ENCODE measurements at regions not wholly inside any gene's neighbourhood (a gene's known extent, or its start where the extent isn't known, plus 50 kb on each side); places are given as distances from the start of the nearest gene placed in this dataset.

DNA sequence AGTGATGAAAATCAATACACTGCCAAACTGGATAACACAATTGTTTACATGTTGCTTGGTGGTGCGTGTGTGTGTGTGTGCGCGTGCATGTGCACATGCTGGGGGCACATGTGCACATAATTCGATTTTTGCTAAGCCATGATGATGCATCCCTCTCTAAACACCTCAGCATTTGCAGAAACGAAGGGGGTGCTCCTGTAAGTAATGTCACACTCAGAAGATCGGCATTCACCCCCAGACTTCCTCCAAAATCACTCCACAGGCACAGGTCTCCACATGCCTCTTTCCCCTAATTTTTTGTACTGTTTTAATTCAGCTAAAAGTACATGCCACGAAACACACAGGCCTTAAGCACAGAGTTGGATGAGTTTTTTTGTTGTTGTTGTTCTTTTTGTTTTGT is 341.5 kb downstream of the SHANK2 start:
- H3K9me3 ChIP-seq, result no peaks in the 10 kb centered on the region
- no peak for DNase-seq
- no peaks in the 10 kb centered on the region for H3K27me3 ChIP-seq
- intact Hi-C loops (cut with DNase I), result no loop called here
- H3K4me1 ChIP-seq, result no peaks in the 10 kb centered on the region
- no peak overlapping the region for H3K4me3 ChIP-seq (replicated peaks in 1 of 3)
- no peak for TF ChIP-seq POLR2A (IDR thresholded peaks at IDR 0.05)
- TF ChIP-seq, protein P1, sequence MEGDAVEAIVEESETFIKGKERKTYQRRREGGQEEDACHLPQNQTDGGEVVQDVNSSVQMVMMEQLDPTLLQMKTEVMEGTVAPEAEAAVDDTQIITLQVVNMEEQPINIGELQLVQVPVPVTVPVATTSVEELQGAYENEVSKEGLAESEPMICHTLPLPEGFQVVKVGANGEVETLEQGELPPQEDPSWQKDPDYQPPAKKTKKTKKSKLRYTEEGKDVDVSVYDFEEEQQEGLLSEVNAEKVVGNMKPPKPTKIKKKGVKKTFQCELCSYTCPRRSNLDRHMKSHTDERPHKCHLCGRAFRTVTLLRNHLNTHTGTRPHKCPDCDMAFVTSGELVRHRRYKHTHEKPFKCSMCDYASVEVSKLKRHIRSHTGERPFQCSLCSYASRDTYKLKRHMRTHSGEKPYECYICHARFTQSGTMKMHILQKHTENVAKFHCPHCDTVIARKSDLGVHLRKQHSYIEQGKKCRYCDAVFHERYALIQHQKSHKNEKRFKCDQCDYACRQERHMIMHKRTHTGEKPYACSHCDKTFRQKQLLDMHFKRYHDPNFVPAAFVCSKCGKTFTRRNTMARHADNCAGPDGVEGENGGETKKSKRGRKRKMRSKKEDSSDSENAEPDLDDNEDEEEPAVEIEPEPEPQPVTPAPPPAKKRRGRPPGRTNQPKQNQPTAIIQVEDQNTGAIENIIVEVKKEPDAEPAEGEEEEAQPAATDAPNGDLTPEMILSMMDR (IDR thresholded peaks at IDR 0.05), result no peak
- 95% methylated on average over 7 of the region's 7 CpGs for WGBS, 2 donors
- no peaks in the 10 kb centered on the region for H3K36me3 ChIP-seq
- no peak overlapping the region for H3K27ac ChIP-seq

DNA sequence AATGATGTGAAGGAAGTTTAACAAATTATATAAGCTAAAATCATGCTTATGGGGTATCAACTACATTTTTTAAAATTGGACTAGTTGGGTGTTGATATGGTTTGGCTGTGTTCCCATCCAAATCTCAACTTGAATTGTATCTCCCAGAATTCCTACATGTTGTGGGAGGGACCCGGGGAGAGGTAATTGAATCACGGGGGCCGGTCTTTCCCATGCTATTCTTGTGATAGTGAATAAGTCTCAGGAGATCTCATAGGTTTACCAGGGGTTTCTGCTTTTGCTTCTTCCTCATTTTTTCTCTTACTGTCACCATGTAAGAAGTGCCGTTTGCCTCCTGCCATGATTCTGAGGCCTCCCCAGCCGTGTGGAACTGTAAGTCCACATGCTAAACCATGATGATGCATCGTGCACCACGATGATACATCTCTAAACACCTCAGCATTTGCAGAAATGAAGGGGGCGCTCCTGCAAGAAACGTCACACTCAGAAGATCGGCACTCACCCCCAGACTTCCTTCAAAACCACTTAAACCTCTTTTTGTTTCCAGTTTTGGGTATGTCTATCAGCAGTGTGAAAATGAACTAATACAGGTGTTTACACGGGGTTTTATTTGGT is 340.0 kb downstream of the SHANK2 start:
- no peak for DNase-seq
- Histone ChIP-seq H3K27me3 (no peaks in the 10 kb centered on the region), H3K4me3 (replicated peaks in 1 of 3) (no peak overlapping the region), H3K36me3 (no peaks in the 10 kb centered on the region), H3K27ac (no peak overlapping the region), H3K9me3 (no peaks in the 10 kb centered on the region), H3K4me1 (no peaks in the 10 kb centered on the region)
- TF ChIP-seq, protein P1 (IDR thresholded peaks at IDR 0.05), result no peak
- TF ChIP-seq POLR2A (IDR thresholded peaks at IDR 0.05), result no peak
- intact Hi-C loops (cut with DNase I), result no loop called here
- WGBS, 2 donors, result 68 to 83% methylated on average over 11 of the region's 11 CpGs

DNA sequence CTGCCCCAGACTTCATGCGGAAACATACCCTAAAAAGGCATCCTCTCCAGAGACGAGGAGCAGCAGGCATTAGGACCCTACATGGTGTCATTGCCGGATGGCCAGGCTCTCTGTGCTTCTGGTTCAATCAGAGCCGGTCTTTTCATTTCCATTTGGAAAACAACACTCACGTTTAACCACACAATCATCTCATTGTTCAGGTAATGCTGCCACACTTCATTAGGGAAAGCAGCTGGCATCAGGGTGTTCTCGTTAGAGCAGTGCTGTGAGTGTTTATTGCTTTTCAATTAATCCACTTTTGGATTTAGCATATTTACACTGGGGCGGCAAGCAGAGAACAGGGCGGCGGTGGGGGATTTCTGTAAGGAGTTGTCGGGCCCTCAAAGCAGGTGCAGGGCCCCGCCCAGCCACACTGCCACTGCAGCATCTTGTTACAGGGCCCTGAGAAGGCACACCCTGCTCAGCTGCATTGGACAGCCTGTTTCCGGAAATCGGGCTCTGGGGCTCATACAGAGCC is 338.6 kb downstream of the SHANK2 start:
- DNase-seq, result no peak
- no peak overlapping the region for H3K27ac ChIP-seq
- TF ChIP-seq, protein P1 (IDR thresholded peaks at IDR 0.05), result no peak
- TF ChIP-seq POLR2A (IDR thresholded peaks at IDR 0.05), result no peak
- no peak overlapping the region for H3K4me3 ChIP-seq (replicated peaks in 1 of 3)
- H3K4me1 ChIP-seq, result no peaks in the 10 kb centered on the region
- no peaks in the 10 kb centered on the region for H3K27me3 ChIP-seq
- H3K9me3 ChIP-seq, result no peaks in the 10 kb centered on the region
- intact Hi-C loops (cut with DNase I), result no loop called here
- 64 to 68% methylated on average over 13 of the region's 13 CpGs for WGBS, 2 donors
- H3K36me3 ChIP-seq, result no peaks in the 10 kb centered on the region

DNA sequence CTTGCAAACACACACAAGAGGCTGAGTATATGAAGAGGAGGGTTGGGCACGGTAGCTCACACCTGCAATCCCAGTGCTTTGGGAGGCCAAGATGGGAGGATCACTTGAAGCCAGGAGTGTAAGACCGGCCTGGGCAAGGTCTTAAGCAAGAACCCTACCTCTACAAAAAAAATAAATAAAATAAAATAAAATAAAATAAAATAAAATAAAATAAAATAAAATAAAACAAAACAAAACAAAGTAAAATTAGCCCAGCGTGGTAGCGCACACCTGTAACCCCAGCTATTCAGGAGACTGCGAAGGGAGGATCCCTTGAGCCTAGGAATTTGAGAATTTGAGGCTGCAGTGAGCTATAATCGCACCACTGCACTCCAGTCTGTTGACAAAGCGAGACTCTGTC is 337.9 kb downstream of the SHANK2 start:
- TF ChIP-seq, protein P1 (IDR thresholded peaks at IDR 0.05), result no peak
- no peak for TF ChIP-seq POLR2A (IDR thresholded peaks at IDR 0.05)
- 83 to 90% methylated on average over 7 of the region's 7 CpGs for WGBS, 2 donors
- DNase-seq, result no peak
- Histone ChIP-seq H3K27me3 (no peaks in the 10 kb centered on the region), H3K36me3 (no peaks in the 10 kb centered on the region), H3K4me3 (replicated peaks in 1 of 3) (no peak overlapping the region), H3K4me1 (no peaks in the 10 kb centered on the region), H3K27ac (no peak overlapping the region), H3K9me3 (no peaks in the 10 kb centered on the region)
- intact Hi-C loops (cut with DNase I), result no loop called here

DNA sequence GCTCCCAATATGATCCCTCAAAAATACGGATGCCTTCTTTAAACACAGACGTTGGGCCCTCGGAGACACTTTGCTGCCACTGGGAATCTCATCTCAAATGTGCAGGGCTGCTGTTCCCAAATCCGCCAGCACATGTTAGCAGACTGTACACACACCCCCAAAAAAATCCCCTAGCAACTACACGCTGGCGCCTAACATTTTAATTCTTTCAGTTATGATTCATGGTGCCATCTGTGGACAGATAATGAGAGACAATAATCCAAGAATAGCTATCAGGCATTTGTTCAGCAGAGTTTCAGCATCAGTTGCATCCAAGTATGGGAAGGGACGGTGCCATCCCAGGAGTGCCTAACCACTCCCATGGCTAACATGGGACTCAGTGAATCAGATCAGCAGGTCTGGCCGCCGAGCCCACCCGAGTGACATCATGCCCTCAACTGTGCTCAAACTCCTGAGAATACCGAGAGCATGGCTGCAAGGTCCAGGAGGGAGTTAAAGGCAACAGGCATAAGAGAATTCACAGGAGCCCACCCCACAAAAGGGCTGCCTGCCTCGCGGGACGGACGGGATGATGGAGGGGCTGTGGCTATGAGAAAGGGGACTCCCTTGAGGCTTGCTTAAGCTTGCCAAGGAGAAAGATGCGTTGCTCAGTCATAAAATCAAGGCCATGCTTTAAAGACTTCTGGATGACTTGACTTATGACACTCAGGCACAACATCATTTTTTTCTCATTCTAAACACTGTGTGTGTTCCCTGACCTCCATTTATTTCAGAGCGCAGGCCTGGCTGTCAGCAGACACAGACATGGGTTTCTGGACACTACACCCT is 337.0 kb downstream of the SHANK2 start:
- intact Hi-C loops (cut with DNase I), result no loop called here
- DNase-seq, result no peak
- H3K36me3 ChIP-seq, result no peaks in the 10 kb centered on the region
- no peak overlapping the region for H3K4me3 ChIP-seq (replicated peaks in 1 of 3)
- no peaks in the 10 kb centered on the region for H3K27me3 ChIP-seq
- no peaks in the 10 kb centered on the region for H3K4me1 ChIP-seq
- no peaks in the 10 kb centered on the region for H3K9me3 ChIP-seq
- H3K27ac ChIP-seq, result no peak overlapping the region
- WGBS, 2 donors, result 79 to 85% methylated on average over 16 to 17 of the region's 17 CpGs
- TF ChIP-seq, protein P1 (IDR thresholded peaks at IDR 0.05), result no peak
- no peak for TF ChIP-seq POLR2A (IDR thresholded peaks at IDR 0.05)

Measured in thyroid gland (tissue), 4 donors.